ENCODE measurements at regions not wholly inside any gene's neighbourhood (a gene's known extent, or its start where the extent isn't known, plus 50 kb on each side); places are given as distances from the start of the nearest gene placed in this dataset.

GRCh38 chr15:46300716-46301115 lies 665.9 kb downstream of the SQOR start:
- WGBS, 10 experiments = 27 to 100% (median 88%) methylated on average over 1 to 5 of the region's 6 CpGs; no CpG with 5 or more reads in 2 of the 10 experiments
- no peak overlapping the region for H3K4me3 ChIP-seq
- in situ Hi-C loops (cut with MboI; ENCODE audit: low pct_unique_long_range_greater_than_20kb in 2 of 9, low sequenced_read_pairs in 9 of 9, unreplicated experiment in 9 of 9) = loop anchor here in 2 of 9 experiments (25.0 kb wide), 3 partner anchors 588 to 1687 kb away; no protein-coding TSS in a partner anchor
- ATAC-seq (replicated peaks in 6 of 8) = no peak
- H3K4me1 ChIP-seq (replicated peaks in 1 of 2) = peaks cover 0 to 4% of the 10 kb centered on the region in 2 donors
- no peak overlapping the region for H3K27ac ChIP-seq

GRCh38 chr15:46301291-46301690 lies 666.5 kb downstream of the SQOR start:
- 8 to 88% (median 62%) methylated on average over 3 to 5 of the region's 5 CpGs for WGBS, 10 experiments
- ATAC-seq (replicated peaks in 6 of 8) = no peak
- in situ Hi-C loops (cut with MboI; ENCODE audit: low pct_unique_long_range_greater_than_20kb in 2 of 9, low sequenced_read_pairs in 9 of 9, unreplicated experiment in 9 of 9) = loop anchor here in 2 of 9 experiments (25.0 kb wide), 3 partner anchors 589 to 1686 kb away; no protein-coding TSS in a partner anchor

GRCh38 chr15:46301826-46302225 lies 667.0 kb downstream of the SQOR start:
- Histone ChIP-seq H3K4me3 (no peak overlapping the region), H3K27ac (no peak overlapping the region), H3K4me1 (replicated peaks in 1 of 2) (peaks cover 0 to 4% of the 10 kb centered on the region in 2 donors)
- ATAC-seq (replicated peaks in 6 of 8) = no peak
- WGBS, 10 experiments = 2 to 93% (median 81%) methylated on average over 3 to 6 of the region's 6 CpGs; no CpG with 5 or more reads in 1 of the 10 experiments
- in situ Hi-C loops (cut with MboI; ENCODE audit: low pct_unique_long_range_greater_than_20kb in 2 of 9, low sequenced_read_pairs in 9 of 9, unreplicated experiment in 9 of 9) = loop anchor here in 2 of 9 experiments (25.0 kb wide), 3 partner anchors 590 to 1685 kb away; no protein-coding TSS in a partner anchor

More at GRCh38 chr15:46301291-46301690, 666.5 kb downstream of the SQOR start:
- H3K4me3 ChIP-seq = no peak overlapping the region
- no peak overlapping the region for H3K27ac ChIP-seq
- H3K4me1 ChIP-seq (replicated peaks in 1 of 2) = peaks cover 0 to 4% of the 10 kb centered on the region in 2 donors

GRCh38 chr15:46304321-46304720 lies 669.5 kb downstream of the SQOR start:
- H3K4me1 ChIP-seq (replicated peaks in 1 of 2) = no peaks in the 10 kb centered on the region
- no peak overlapping the region for H3K27ac ChIP-seq
- no peak for ATAC-seq (replicated peaks in 6 of 8)
- H3K4me3 ChIP-seq = no peak overlapping the region
- WGBS, 10 experiments = 33 to 100% (median 88%) methylated on average over 1 to 4 of the region's 4 CpGs; no CpG with 5 or more reads in 1 of the 10 experiments
- in situ Hi-C loops (cut with MboI; ENCODE audit: low pct_unique_long_range_greater_than_20kb in 2 of 9, low sequenced_read_pairs in 9 of 9, unreplicated experiment in 9 of 9) = loop anchor here in 2 of 9 experiments (25.0 kb wide), 3 partner anchors 592 to 1683 kb away; no protein-coding TSS in a partner anchor

GRCh38 chr15:46307746-46308145 lies 672.9 kb downstream of the SQOR start:
- Histone ChIP-seq H3K4me1 (replicated peaks in 1 of 2) (no peaks in the 10 kb centered on the region), H3K4me3 (no peak overlapping the region), H3K27ac (no peak overlapping the region)
- in situ Hi-C loops (cut with MboI; ENCODE audit: low pct_unique_long_range_greater_than_20kb in 2 of 9, low sequenced_read_pairs in 9 of 9, unreplicated experiment in 9 of 9) = loop anchor here in 2 of 9 experiments (25.0 kb wide), 3 partner anchors 595 to 1680 kb away; no protein-coding TSS in a partner anchor
- ATAC-seq (replicated peaks in 6 of 8) = no peak
- WGBS, 10 experiments = 0 to 100% (median 63%) methylated on average over 2 to 4 of the region's 4 CpGs

- WGBS, 10 experiments = 0 to 75% (median 29%) methylated on average over 1 to 3 of the region's 3 CpGs; no CpG with 5 or more reads in 5 of the 10 experiments
- ATAC-seq (replicated peaks in 6 of 8) = no peak
- H3K4me1 ChIP-seq (replicated peaks in 1 of 2) = peaks cover 3 to 5% of the 10 kb centered on the region in 2 donors
- H3K4me3 ChIP-seq = no peak overlapping the region
- in situ Hi-C loops (cut with MboI; ENCODE audit: low pct_unique_long_range_greater_than_20kb in 2 of 9, low sequenced_read_pairs in 9 of 9, unreplicated experiment in 9 of 9) = loop anchor here in 2 of 9 experiments (25.0 kb wide), 3 partner anchors 598 to 1677 kb away; no protein-coding TSS in a partner anchor
- H3K27ac ChIP-seq = no peak overlapping the region
Measured at GRCh38 chr15:46309914-46310313, 675.1 kb downstream of the SQOR start.

GRCh38 chr15:46312133-46312740 lies 677.4 kb downstream of the SQOR start:
- peak; percentile 80 to 94 (median 88) for ATAC-seq (replicated peaks in 6 of 8)
- in situ Hi-C loops (cut with MboI; ENCODE audit: low pct_unique_long_range_greater_than_20kb in 2 of 9, low sequenced_read_pairs in 9 of 9, unreplicated experiment in 9 of 9) = loop anchor here in 2 of 9 experiments (25.0 kb wide), 3 partner anchors 600 to 1675 kb away; no protein-coding TSS in a partner anchor
- WGBS, 10 experiments = 0 to 67% (median 10%) methylated on average over 1 to 2 of the region's 2 CpGs; no CpG with 5 or more reads in 1 of the 10 experiments
- no peak overlapping the region for H3K27ac ChIP-seq
- no peak overlapping the region for H3K4me3 ChIP-seq
- peaks cover 17 to 28% of the 10 kb centered on the region in 2 donors for H3K4me1 ChIP-seq (replicated peaks in 1 of 2)

- H3K4me1 ChIP-seq (replicated peaks in 1 of 2) = peaks cover 25 to 48% of the 10 kb centered on the region in 2 donors
- peak in 5 of 8 experiments; percentile 15 to 52 (median 40) for ATAC-seq (replicated peaks in 6 of 8)
- in situ Hi-C loops (cut with MboI; ENCODE audit: low pct_unique_long_range_greater_than_20kb in 2 of 9, low sequenced_read_pairs in 9 of 9, unreplicated experiment in 9 of 9) = loop anchor here in 2 of 9 experiments (25.0 kb wide), 3 partner anchors 603 to 1672 kb away; no protein-coding TSS in a partner anchor
- H3K4me3 ChIP-seq = no peak overlapping the region
- peak overlapping the region in 1 of 2 donors; percentile 47 for H3K27ac ChIP-seq
- 0 to 39% (median 20%) methylated on average over 1 to 3 of the region's 3 CpGs; no CpG with 5 or more reads in 5 of the 10 experiments for WGBS, 10 experiments
Measured at GRCh38 chr15:46315434-46315833, 680.6 kb downstream of the SQOR start.

GRCh38 chr15:46316024-46316423 lies 681.2 kb downstream of the SQOR start:
- peak in 2 of 8 experiments; percentile 47 to 54 for ATAC-seq (replicated peaks in 6 of 8)
- no peak overlapping the region for H3K4me3 ChIP-seq
- peaks cover 25 to 50% of the 10 kb centered on the region in 2 donors for H3K4me1 ChIP-seq (replicated peaks in 1 of 2)
- H3K27ac ChIP-seq = peak overlapping the region in 1 of 2 donors; percentile 2
- 0 to 92% (median 60%) methylated on average over 1 of the region's 1 CpG; no CpG with 5 or more reads in 4 of the 10 experiments for WGBS, 10 experiments
- in situ Hi-C loops (cut with MboI; ENCODE audit: low pct_unique_long_range_greater_than_20kb in 2 of 9, low sequenced_read_pairs in 9 of 9, unreplicated experiment in 9 of 9) = loop anchor here in 2 of 9 experiments (25.0 kb wide), 3 partner anchors 604 to 1671 kb away; no protein-coding TSS in a partner anchor

- 0 to 100% (median 38%) methylated on average over 1 to 2 of the region's 2 CpGs; no CpG with 5 or more reads in 2 of the 10 experiments for WGBS, 10 experiments
- H3K27ac ChIP-seq = peak overlapping the region; percentile 6 to 44
- ATAC-seq (replicated peaks in 6 of 8) = peak in 5 of 8 experiments; percentile 50 to 77 (median 64)
- H3K4me1 ChIP-seq (replicated peaks in 1 of 2) = peaks cover 25 to 58% of the 10 kb centered on the region in 2 donors
- H3K4me3 ChIP-seq = no peak overlapping the region
- in situ Hi-C loops (cut with MboI; ENCODE audit: low pct_unique_long_range_greater_than_20kb in 2 of 9, low sequenced_read_pairs in 9 of 9, unreplicated experiment in 9 of 9) = loop anchor here in 2 of 9 experiments (25.0 kb wide), 3 partner anchors 605 to 1670 kb away; no protein-coding TSS in a partner anchor
Measured at GRCh38 chr15:46317029-46317428, 682.2 kb downstream of the SQOR start.

GRCh38 chr15:46322753-46323152 lies 687.9 kb downstream of the SQOR start:
- Histone ChIP-seq H3K27ac (peak overlapping the region in 1 of 2 donors; percentile 27), H3K4me1 (replicated peaks in 1 of 2) (peaks cover 6 to 37% of the 10 kb centered on the region in 2 donors), H3K4me3 (no peak overlapping the region)
- ATAC-seq (replicated peaks in 6 of 8) = peak in 5 of 8 experiments; percentile 42 to 75 (median 67)
- 0 to 90% (median 30%) methylated on average over 1 to 3 of the region's 3 CpGs for WGBS, 10 experiments
- in situ Hi-C loops (cut with MboI; ENCODE audit: low pct_unique_long_range_greater_than_20kb in 2 of 9, low sequenced_read_pairs in 9 of 9, unreplicated experiment in 9 of 9) = loop anchor here in 2 of 9 experiments (25.0 kb wide), 3 partner anchors 610 to 1665 kb away; no protein-coding TSS in a partner anchor

- H3K4me3 ChIP-seq = no peak overlapping the region
- H3K27ac ChIP-seq = no peak overlapping the region
- no peak for ATAC-seq (replicated peaks in 6 of 8)
- peaks cover 3 to 19% of the 10 kb centered on the region in 2 donors for H3K4me1 ChIP-seq (replicated peaks in 1 of 2)
- in situ Hi-C loops (cut with MboI; ENCODE audit: low pct_unique_long_range_greater_than_20kb in 2 of 9, low sequenced_read_pairs in 9 of 9, unreplicated experiment in 9 of 9) = no loop called here
Measured at GRCh38 chr15:46326173-46326572, 691.3 kb downstream of the SQOR start.

GRCh38 chr15:46328821-46329220 lies 694.0 kb downstream of the SQOR start:
- WGBS, 10 experiments = 70 to 100% (median 92%) methylated on average over 1 of the region's 1 CpG; no CpG with 5 or more reads in 2 of the 10 experiments
- no peak overlapping the region for H3K27ac ChIP-seq
- no peak for ATAC-seq (replicated peaks in 6 of 8)
- peaks cover 0 to 4% of the 10 kb centered on the region in 2 donors for H3K4me1 ChIP-seq (replicated peaks in 1 of 2)
- no peak overlapping the region for H3K4me3 ChIP-seq
- in situ Hi-C loops (cut with MboI; ENCODE audit: low pct_unique_long_range_greater_than_20kb in 2 of 9, low sequenced_read_pairs in 9 of 9, unreplicated experiment in 9 of 9) = no loop called here

Data from motor neuron (in vitro differentiated cells).